ENCODE measurements at regions not wholly inside any gene's neighbourhood (a gene's known extent, or its start where the extent isn't known, plus 50 kb on each side); places are given as distances from the start of the nearest gene placed in this dataset.

GRCh38 chr6:147142684-147143245, 61.5 kb upstream of the STXBP5 start:
- no peak overlapping the region for H3K4me3 ChIP-seq (replicated peaks in 1 of 3; ENCODE audit: low read depth in 2 of 3, low read length in 3 of 3)
- H3K4me1 ChIP-seq (ENCODE audit: control insufficient read depth in 1 of 2, insufficient read depth in 2 of 2, low read length in 2 of 2) = no peaks in the 10 kb centered on the region
- Mint-ChIP-seq H3K27me3 (ENCODE audit: low read depth in 3 of 3) (peaks cover 0 to 3% (median 0%) of the 10 kb centered on the region in 3 donors), H3K27ac (no peak overlapping the region), H3K9me3 (peaks cover 0 to 3% (median 0%) of the 10 kb centered on the region in 7 donors), H3K36me3 (no peaks in the 10 kb centered on the region), H3K4me3 (no peak overlapping the region), H3K4me1 (no peaks in the 10 kb centered on the region)
- H3K27me3 ChIP-seq (ENCODE audit: control insufficient read depth in 2 of 2, insufficient read depth in 2 of 2, low read length in 2 of 2) = no peaks in the 10 kb centered on the region
- no peak for TF ChIP-seq CTCF (IDR thresholded peaks at IDR 0.05)
- intact Hi-C loops (cut with micrococcal nuclease) = no loop called here
- no peak overlapping the region for H3K27ac ChIP-seq (ENCODE audit: low read depth in 1 of 2, low read length in 2 of 2)
- no peaks in the 10 kb centered on the region for H3K9me3 ChIP-seq (replicated peaks in 1 of 2; ENCODE audit: control insufficient read depth in 1 of 2, insufficient read depth in 1 of 2, low read length in 2 of 2)
- no peaks in the 10 kb centered on the region for H4K20me1 ChIP-seq (ENCODE audit: insufficient read depth, low read length)
- H2AFZ ChIP-seq (ENCODE audit: insufficient read depth, low read depth, low read length, poor library complexity, severe bottlenecking) = no peak overlapping the region
- no peaks in the 10 kb centered on the region for H3K36me3 ChIP-seq (replicated peaks in 1 of 2; ENCODE audit: control insufficient read depth in 1 of 2, insufficient read depth in 2 of 2, low read length in 2 of 2)
- no peak for DNase-seq
- no peak overlapping the region for H3K9ac ChIP-seq (ENCODE audit: insufficient read depth, low read length, poor library complexity, severe bottlenecking)
- no peak overlapping the region for H3K4me2 ChIP-seq (replicated peaks; ENCODE audit: extremely low read depth, low read length, poor library complexity, severe bottlenecking)
- no peaks in the 10 kb centered on the region for H3K79me2 ChIP-seq (ENCODE audit: insufficient read depth, low read length)
- WGBS (ENCODE audit: insufficient coverage) = 100% methylated on average over 1 of the region's 3 CpGs

GRCh38 chr6:147149092-147149491, 55.1 kb upstream of the STXBP5 start:
- no peak overlapping the region for H3K4me2 ChIP-seq (replicated peaks; ENCODE audit: extremely low read depth, low read length, poor library complexity, severe bottlenecking)
- H3K9me3 Mint-ChIP-seq = peaks cover 0 to 3% (median 0%) of the 10 kb centered on the region in 7 donors
- DNase-seq = no peak
- TF ChIP-seq CTCF (IDR thresholded peaks at IDR 0.05) = no peak
- no peaks in the 10 kb centered on the region for H3K36me3 ChIP-seq (replicated peaks in 1 of 2; ENCODE audit: control insufficient read depth in 1 of 2, insufficient read depth in 2 of 2, low read length in 2 of 2)
- H3K4me3 ChIP-seq (replicated peaks in 1 of 3; ENCODE audit: low read depth in 2 of 3, low read length in 3 of 3) = no peak overlapping the region
- H4K20me1 ChIP-seq (ENCODE audit: insufficient read depth, low read length) = no peaks in the 10 kb centered on the region
- no peak overlapping the region for H3K4me3 Mint-ChIP-seq
- no peaks in the 10 kb centered on the region for H3K27me3 ChIP-seq (ENCODE audit: control insufficient read depth in 2 of 2, insufficient read depth in 2 of 2, low read length in 2 of 2)
- no peaks in the 10 kb centered on the region for H3K4me1 Mint-ChIP-seq
- H3K9ac ChIP-seq (ENCODE audit: insufficient read depth, low read length, poor library complexity, severe bottlenecking) = no peak overlapping the region
- no peak overlapping the region for H3K27ac ChIP-seq (ENCODE audit: low read depth in 1 of 2, low read length in 2 of 2)
- WGBS (ENCODE audit: insufficient coverage) = 100% methylated on average over 1 of the region's 4 CpGs
- H3K36me3 Mint-ChIP-seq = no peaks in the 10 kb centered on the region
- H2AFZ ChIP-seq (ENCODE audit: insufficient read depth, low read depth, low read length, poor library complexity, severe bottlenecking) = no peak overlapping the region
- no peaks in the 10 kb centered on the region for H3K9me3 ChIP-seq (replicated peaks in 1 of 2; ENCODE audit: control insufficient read depth in 1 of 2, insufficient read depth in 1 of 2, low read length in 2 of 2)
- intact Hi-C loops (cut with micrococcal nuclease) = no loop called here
- H3K27me3 Mint-ChIP-seq (ENCODE audit: low read depth in 3 of 3) = peaks cover 0 to 2% (median 0%) of the 10 kb centered on the region in 3 donors
- H3K27ac Mint-ChIP-seq = no peak overlapping the region
- no peaks in the 10 kb centered on the region for H3K79me2 ChIP-seq (ENCODE audit: insufficient read depth, low read length)
- no peaks in the 10 kb centered on the region for H3K4me1 ChIP-seq (ENCODE audit: control insufficient read depth in 1 of 2, insufficient read depth in 2 of 2, low read length in 2 of 2)
